H1 (cell line): ENCODE measurements at regions not wholly inside any gene's neighbourhood (a gene's known extent, or its start where the extent isn't known, plus 50 kb on each side); places are given as distances from the start of the nearest gene placed in this dataset.

Experiments
- BCL11A ChIP-seq, 2 experiments: IDR thresholded peaks; one replicate each; pipeline ENCODE4 v1.6.1; 2011; ENCODE audit warnings: low read depth in 2 of 2, low read length in 2 of 2, mild to moderate bottlenecking in 2 of 2
- CEBPB ChIP-seq: IDR thresholded peaks from 2 replicates; pipeline ENCODE4 v1.6.1; 2012; ENCODE audit warnings: low read depth, low read length
- CHD7 ChIP-seq: fragments of 300-600 bp; sonication (generic); IDR thresholded peaks from 2 replicates; pipeline ENCODE4 v1.7.1; 2012; ENCODE audit warnings: low read length, moderate library complexity, mild to moderate bottlenecking, inconsistent platforms; ENCODE audit not compliant: insufficient replicate concordance
- CTCF ChIP-seq, 3 experiments: IDR thresholded peaks; 1 replicate in 2 of 3; 2 replicates in 1 of 3; pipeline versions ENCODE4 v1.5.1 to v1.6.1; 2011; ENCODE audit warnings: low read length in 3 of 3, mild to moderate bottlenecking in 3 of 3, inconsistent platforms in 2 of 3, low read depth in 1 of 3, moderate library complexity in 1 of 3; ENCODE audit not compliant: insufficient read depth in 1 of 3; ENCODE audit errors: control extremely low read depth in 1 of 3
- EZH2 ChIP-seq: fragments of 200-600 bp; sonication (generic); IDR thresholded peaks from 2 replicates; pipeline ENCODE4 v1.7.1; 2012; ENCODE audit warnings: low read depth, mild to moderate bottlenecking, moderate library complexity, low read length, inconsistent platforms; ENCODE audit not compliant: severe bottlenecking
- FOSL1 ChIP-seq: IDR thresholded peaks from 2 replicates; pipeline ENCODE4 v1.6.1; 2011; ENCODE audit warnings: mild to moderate bottlenecking, low read depth, low read length, moderate library complexity; ENCODE audit not compliant: insufficient read depth

DNA sequence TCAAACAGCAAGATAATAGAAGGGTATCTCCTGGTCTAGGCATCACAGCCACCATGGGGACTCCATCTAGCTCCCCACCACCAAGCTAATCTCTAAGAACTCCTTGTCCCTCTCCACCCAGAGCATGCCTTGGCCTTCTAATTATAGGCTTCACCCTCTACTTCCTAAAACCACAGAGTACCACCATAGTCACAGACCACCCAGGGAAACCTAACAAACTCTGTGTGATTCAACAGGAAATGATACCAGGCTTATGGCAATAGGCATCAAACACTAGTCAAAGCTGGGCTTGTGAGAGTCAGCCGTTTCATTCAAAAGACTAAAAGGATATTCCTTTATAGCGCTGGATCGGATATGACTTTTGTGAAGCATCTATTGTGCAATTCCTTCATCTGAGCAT lies 91.5 kb upstream of the NALF2 start (continued):
- no peak for TF ChIP-seq CHD7
- TF ChIP-seq BCL11A (IDR thresholded peaks at IDR 0.05; ENCODE audit: low read depth in 2 of 2, low read length in 2 of 2), result no peak
- TF ChIP-seq EZH2, result no peak
- TF ChIP-seq CEBPB, result no peak
- TF ChIP-seq FOSL1, result no peak
- no peak for TF ChIP-seq CTCF (IDR thresholded peaks at IDR 0.05; ENCODE audit: control extremely low read depth in 1 of 3, insufficient read depth in 1 of 3, low read depth in 1 of 3, low read length in 3 of 3)
